GM19035 (cell line): ENCODE measurements at regions not wholly inside any gene's neighbourhood (a gene's known extent, or its start where the extent isn't known, plus 50 kb on each side); places are given as distances from the start of the nearest gene placed in this dataset.

Source experiments
- ATAC-seq: cut with Tn5 transposase; IDR thresholded peaks from one replicate; pipeline ENCODE4 v1.9.1; 2021; ENCODE audit not compliant: unreplicated experiment

- ATAC-seq, result no peak
These were observed 267.3 kb upstream of the NPVF start for GRCh38 chr7:25495342-25496250.

DNA sequence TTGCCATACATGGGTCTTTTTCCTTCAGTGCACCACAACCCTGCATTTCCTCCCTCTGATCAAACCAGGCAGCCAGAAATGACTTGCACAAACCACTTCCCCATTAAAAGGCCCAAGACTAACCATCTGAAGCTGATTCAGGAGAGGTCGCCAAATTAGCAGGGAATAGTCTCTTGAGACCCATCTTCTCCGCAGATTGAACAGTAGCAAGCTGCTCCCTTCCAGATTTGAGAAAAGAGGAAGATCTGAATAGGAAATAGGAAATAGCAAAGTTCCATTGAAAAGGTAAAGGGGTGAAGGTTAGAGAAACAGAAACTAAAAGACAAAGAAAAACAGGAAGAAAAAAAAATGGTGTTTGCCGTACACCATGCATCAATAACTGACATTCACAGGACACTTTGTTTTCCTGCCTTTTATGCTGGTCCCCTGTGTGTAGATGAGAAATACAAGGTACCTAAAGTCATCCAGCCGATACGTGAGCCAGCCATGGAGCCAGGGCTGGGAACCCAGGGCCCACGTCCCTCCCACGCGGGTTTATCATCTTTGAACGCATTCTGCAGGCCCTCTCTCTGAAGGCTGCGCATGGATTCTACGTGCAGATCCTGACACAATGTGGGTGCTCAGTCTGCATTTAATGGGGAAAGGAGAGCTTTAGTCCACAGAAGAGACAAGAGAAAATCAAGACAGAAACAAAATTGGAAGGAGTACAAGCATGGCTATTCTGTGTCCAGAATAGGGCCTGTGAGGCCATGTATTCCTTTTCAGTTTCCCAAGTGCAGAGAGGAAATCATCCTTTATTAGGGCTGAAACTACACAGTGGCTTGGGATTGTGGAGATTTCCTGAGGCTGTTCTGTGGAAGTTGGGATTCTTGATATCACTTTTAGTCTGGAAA is 268.4 kb upstream of the NPVF start:
- peak; percentile 83 for ATAC-seq

DNA sequence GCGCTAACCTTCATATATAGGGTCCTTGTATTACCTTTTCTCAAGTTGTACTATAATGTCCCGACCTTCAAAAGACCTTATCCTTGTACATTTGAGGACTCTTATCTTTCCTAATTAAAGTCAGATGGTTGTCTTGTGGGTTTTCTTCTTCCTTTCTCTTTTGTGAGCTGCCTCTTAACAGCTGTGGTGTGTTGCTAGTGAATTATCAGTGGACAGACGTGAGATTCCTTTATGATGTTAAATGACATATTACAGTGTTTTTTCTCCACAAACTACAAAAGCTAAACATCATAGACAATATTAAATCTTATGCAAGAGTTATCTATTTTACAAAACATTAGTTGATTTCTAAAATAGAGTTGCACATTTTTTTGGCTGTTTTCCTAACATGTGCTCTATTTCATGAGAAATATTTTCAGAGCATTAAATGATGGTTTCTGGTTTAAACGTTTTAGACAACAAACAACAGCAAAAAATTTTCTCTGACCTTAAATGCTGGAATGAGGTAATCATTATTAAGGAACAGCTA is 272.2 kb upstream of the NPVF start:
- no peak for ATAC-seq

GRCh38 chr7:25503306-25503705 is 275.0 kb upstream of the NPVF start:
- no peak for ATAC-seq

- no peak for ATAC-seq
These were observed 283.9 kb upstream of the NPVF start for GRCh38 chr7:25512061-25512687.

DNA sequence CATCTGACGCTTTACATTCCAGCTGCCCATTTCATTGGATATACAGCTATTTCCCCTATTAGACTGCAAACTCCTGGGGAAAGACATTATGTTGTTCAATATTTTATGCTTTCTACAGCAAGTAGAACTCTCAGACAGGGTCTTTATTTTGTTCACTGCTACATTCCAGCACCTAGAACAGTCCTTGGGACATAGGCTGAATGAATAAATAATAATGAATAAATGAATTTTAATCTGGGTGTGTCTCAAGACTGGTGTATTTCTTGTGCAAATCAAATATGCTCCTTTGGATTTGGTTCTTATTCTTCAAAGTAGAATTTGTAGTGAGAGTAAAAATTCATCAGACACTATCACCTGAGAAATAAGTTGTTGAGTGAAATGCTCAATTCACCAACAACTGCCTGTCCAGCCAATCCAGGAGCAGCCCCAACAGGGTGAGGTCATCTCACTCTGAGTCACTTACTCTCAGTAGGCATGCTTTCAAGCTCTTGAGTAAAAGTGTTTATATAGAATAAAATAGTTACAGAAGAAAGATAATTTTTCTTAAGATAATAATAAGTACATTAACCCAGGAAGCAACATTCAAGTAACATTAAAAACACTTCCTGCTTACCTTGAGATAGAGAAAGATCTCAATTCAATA is 287.5 kb upstream of the NPVF start:
- ATAC-seq, result no peak

- no peak for ATAC-seq
These were observed 289.6 kb upstream of the NPVF start for GRCh38 chr7:25517906-25518305.

DNA sequence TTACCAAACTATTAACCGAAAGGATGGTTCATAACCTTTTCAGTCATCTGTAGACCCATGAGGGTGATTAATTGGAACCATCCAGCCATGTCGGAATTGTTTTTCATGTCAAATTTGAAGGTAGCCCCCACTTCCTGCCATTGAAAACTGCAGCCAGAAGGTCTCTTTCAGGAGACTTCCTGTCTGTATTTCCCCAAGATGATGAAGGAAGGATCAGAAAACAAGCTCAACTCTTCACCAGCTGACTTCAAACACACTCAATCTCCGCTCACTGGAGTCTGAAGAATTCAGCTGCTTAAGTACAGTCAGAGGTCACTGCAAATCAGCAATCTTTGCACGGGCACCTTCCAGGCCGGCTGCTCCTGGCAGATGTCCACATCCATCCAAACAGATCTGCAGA is 291.7 kb upstream of the NPVF start:
- no peak for ATAC-seq

- no peak for ATAC-seq
These were observed 292.2 kb upstream of the NPVF start for GRCh38 chr7:25520516-25520915.

DNA sequence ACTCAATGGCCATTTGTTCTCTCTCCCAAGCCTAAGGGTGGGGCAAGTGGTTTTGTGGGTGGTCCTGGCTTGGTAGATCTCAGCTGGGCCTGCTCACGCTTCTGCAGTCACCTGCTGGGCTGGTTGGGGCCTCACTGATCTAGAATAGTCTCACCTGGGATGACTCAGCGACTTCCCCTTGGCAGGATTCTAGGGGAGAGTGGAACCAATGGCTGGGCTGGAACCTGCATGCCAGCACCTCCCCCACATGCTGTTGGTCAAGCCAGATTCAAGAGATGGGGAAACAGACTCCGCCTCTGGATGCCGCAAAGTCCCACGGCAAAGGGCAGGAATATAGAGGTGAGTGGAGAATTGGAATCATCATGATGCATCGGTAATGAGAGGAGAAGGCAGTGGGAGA is 292.9 kb upstream of the NPVF start:
- ATAC-seq, result no peak

DNA sequence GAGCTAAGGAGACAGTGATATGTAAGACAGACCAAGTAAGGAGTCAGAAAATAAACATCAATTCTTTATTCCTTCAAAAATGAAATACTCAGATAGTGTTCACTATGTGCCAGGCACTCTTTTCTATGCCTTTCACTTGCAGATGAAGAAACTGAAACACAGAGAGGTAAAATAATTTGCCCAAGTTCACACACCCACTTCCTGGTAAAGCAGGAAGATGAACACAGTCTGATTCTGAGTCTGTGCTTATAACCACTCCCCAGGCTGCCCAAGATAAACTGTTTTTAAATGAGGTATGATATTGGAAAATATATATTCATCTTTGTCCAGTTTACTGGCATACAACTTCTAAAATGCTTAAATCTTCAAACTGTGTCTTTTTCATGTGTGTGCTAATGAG is 294.4 kb upstream of the NPVF start:
- no peak for ATAC-seq

DNA sequence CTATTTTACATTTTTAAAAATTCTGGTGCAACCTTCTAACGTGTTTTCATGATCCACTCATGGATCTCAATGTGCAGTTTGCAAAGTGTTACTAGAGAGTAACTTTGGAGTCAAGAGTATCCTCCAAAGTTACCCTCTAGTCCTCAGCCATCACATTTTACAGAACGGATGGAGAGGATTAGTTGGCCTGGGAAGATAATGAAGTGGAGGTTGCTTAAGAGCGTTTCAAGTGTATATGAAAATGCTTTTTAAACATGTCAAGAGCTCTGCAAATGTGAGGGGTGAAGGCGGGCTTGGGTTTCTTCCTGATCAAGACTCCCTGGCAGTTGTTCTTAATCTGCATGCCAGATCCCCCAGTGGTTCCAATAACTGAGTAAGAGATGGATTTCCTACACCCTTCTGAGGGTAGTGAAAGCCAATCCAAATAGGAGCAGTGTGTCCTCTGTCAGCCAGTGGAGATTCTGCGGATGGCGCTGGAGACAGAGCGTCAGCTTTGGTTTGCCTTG is 299.4 kb upstream of the NPVF start:
- ATAC-seq, result no peak

GRCh38 chr7:25529320-25529719 is 301.0 kb upstream of the NPVF start:
- ATAC-seq, result no peak

DNA sequence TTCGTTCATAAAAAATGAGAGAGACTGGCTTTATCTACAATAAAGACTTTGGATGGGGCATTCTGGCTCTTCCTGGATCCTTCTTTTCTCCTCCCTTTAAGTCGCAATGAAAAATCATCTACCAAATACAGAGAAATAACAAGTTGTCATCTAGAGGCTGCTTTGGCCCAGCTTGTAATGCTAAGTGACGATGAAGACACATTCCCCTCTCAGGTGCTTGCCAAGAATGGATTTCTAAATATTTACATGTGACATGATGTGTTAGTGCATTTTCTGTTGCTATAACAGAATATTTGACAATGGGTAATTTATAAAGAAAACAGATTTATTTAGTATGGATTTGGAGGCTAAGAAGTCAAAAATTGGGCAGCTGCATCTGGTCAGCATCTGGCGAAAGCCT is 308.6 kb upstream of the NPVF start:
- no peak for ATAC-seq

DNA sequence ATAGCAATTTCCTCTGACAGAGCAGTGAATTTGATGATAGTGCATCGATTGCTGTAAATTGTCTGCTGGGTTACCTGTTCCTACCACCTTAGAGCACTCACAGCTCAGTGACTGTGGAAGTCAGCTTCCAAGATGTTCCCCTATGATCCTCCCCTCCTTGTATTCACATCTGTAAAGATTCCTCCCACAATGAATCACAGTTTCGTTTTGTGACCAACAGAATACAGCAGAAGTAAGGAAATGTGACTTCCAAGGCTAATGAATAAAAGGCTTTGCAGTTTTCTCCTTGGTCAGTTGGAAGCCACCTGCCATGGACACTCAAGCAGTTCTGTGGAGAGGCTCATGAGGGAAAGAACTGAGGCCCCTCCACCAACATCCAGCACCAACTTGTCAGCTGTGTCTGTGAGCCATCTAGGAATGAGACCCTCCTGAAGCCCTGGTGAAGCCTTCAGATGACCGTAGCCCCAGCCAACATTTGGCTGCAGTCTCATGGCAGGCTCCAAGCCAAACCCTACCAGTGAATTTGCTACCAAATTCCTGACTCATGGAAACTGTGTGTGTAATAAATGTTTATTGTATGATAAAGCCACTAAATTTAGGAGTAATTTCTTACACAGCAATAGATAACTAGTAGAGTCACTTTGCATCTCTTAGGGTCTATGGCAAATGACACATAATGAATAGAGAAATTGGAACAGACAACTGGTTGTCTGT is 309.5 kb upstream of the NPVF start:
- ATAC-seq, result no peak

GRCh38 chr7:25541094-25541821 is 313.0 kb upstream of the NPVF start:
- ATAC-seq, result no peak

- no peak for ATAC-seq
These were observed 313.6 kb upstream of the NPVF start for GRCh38 chr7:25541877-25542276.

DNA sequence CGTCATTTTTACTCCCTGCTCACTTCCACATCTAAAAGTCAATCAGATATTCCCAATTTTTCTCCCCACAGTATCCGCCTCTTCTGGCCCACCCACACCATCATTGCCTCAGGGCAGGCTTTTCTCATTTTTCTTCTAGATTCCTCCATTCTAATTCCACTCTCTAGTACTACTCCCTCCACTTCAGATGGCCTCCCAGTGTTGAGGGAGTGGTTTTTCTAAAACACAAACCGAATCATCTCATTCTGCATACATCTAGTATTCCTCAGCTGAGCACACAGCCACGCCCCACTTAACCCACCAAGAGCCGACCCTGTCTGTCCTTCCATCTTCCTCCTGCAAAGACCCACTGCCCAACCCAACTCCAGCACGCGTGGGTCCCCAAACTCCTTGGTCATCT is 314.9 kb upstream of the NPVF start:
- ATAC-seq, result no peak

DNA sequence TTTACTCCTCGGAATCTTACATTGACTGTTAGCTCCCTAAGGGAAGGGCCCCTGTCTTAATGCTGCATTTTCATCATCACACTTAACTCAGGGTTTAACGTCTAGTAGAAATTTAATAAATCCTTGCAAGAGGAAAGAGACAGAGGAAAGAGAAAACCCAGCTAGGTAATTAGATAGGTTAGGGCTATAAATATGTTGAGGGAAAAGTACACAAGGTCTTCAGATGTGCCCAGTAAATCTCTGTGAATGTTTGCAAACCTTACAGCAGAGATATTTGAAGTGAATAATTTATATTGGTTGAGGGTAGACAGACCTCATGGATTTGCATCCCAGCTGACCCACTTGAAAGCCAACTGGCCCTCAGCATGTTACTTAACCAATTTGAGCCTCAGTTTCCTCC is 315.5 kb upstream of the NPVF start:
- no peak for ATAC-seq
